H1 (cell line): ENCODE measurements at regions not wholly inside any gene's neighbourhood (a gene's known extent, or its start where the extent isn't known, plus 50 kb on each side); places are given as distances from the start of the nearest gene placed in this dataset.

ENCODE experiments used
- CTCF ChIA-PET: fragments of 300-600 bp; sonication (Branson Sonifier 250); formaldehyde crosslinking; loops from one replicate; lab custom pipeline; 2021; ENCODE audit not compliant: partially characterized antibody; lab: Charles Lee
- POLR2A ChIA-PET: fragments of 300-600 bp; sonication (Branson Sonifier 250); formaldehyde crosslinking; loops from one replicate; lab custom pipeline; 2021; ENCODE audit warnings: inconsistent platforms; ENCODE audit not compliant: partially characterized antibody; lab: Charles Lee
- DNase-seq, 2 experiments: peaks; one replicate each; pipeline versions ENCODE4 v3.0.0 to v3.0.0-alpha.2; 2010 to 2022; ENCODE audit warnings: low spot score in 2 of 2, low read depth in 1 of 2, mixed read lengths in 1 of 2
- FAIRE-seq: peaks from 2 replicates; lab custom pipeline; 2011; peaks lifted over from hg19 to GRCh38; lab: Jason Lieb, UNC
- H2AFZ ChIP-seq: 2 replicates; pipeline ENCODE4 v1.8.1; 2012; ENCODE audit warnings: low read length, inconsistent platforms
- H2AK5ac ChIP-seq: 2 replicates; pipeline ENCODE4 v1.6.1; 2013; ENCODE audit warnings: low read depth, low read length
- H2BK120ac ChIP-seq: replicated peaks from 2 replicates; pipeline ENCODE3; 2013; ENCODE audit warnings: low read depth, low read length, inconsistent platforms
- H2BK12ac ChIP-seq: 2 replicates; pipeline ENCODE4 v1.6.1; 2013; ENCODE audit warnings: low read depth, low read length
- H2BK15ac ChIP-seq: 2 replicates; pipeline ENCODE4 v1.6.1; 2013; ENCODE audit warnings: low read length
- H2BK20ac ChIP-seq: 2 replicates; pipeline ENCODE4 v1.6.1; 2013; ENCODE audit warnings: low read length
- H2BK5ac ChIP-seq: 2 replicates; pipeline ENCODE4 v1.6.1; 2013; ENCODE audit warnings: low read depth, low read length
- H3K14ac ChIP-seq: 2 replicates; pipeline ENCODE4 v1.6.1; 2013; ENCODE audit warnings: inconsistent platforms; ENCODE audit not compliant: insufficient read length
- H3K18ac ChIP-seq: 2 replicates; pipeline ENCODE4 v1.6.1; 2013; ENCODE audit warnings: low read length; ENCODE audit errors: extremely low read depth
- H3K23ac ChIP-seq: 2 replicates; pipeline ENCODE4 v1.6.1; 2013; ENCODE audit warnings: inconsistent platforms; ENCODE audit not compliant: insufficient read length
- H3K23me2 ChIP-seq: 2 replicates; pipeline ENCODE4 v1.6.1; 2013; ENCODE audit warnings: low read depth, low read length
- H3K27ac ChIP-seq: 2 replicates; pipeline ENCODE4 v1.6.1; 2011; ENCODE audit warnings: low read depth, low read length, inconsistent platforms
- H3K27me3 ChIP-seq, 4 experiments: replicated peaks in 1 of 4; 1 replicate in 1 of 4; 2 replicates in 3 of 4; pipeline versions ENCODE4 v1.6.1 to v1.8.1; 2011 to 2013; ENCODE audit warnings: low read length in 3 of 4, mild to moderate bottlenecking in 3 of 4, inconsistent platforms in 2 of 4, mixed read lengths in 2 of 4, moderate library complexity in 1 of 4; ENCODE audit not compliant: control insufficient read depth in 3 of 4, insufficient read depth in 3 of 4; ENCODE audit errors: extremely low read depth in 1 of 4
- H3K36me3 ChIP-seq, 4 experiments: 2 replicates each; pipeline versions ENCODE4 v1.6.1 to v1.8.1; 2011 to 2013; ENCODE audit warnings: mild to moderate bottlenecking in 4 of 4, low read length in 3 of 4, moderate library complexity in 2 of 4, control low read depth in 1 of 4, inconsistent platforms in 1 of 4; ENCODE audit not compliant: insufficient read depth in 4 of 4, control insufficient read depth in 2 of 4
- H3K4ac ChIP-seq: replicated peaks from 2 replicates; pipeline ENCODE3; 2013; ENCODE audit warnings: low read length, low read depth, mixed read lengths, inconsistent platforms; ENCODE audit not compliant: insufficient read length
- H3K4me1 ChIP-seq, 4 experiments: replicated peaks in 1 of 4; 1 replicate in 1 of 4; 2 replicates in 3 of 4; pipeline versions ENCODE4 v1.6.1 to v1.8.1; 2011 to 2013; ENCODE audit warnings: low read length in 3 of 4, inconsistent platforms in 2 of 4, mixed read lengths in 1 of 4; ENCODE audit not compliant: insufficient read depth in 4 of 4, control insufficient read depth in 3 of 4
- H3K4me2 ChIP-seq, 2 experiments: 2 replicates each; pipeline versions ENCODE4 v1.6.1 to v1.8.1; 2011 to 2013; ENCODE audit warnings: low read depth in 2 of 2, low read length in 2 of 2, control low read depth in 1 of 2, inconsistent platforms in 1 of 2, mild to moderate bottlenecking in 1 of 2; ENCODE audit not compliant: insufficient read depth in 1 of 2
- H3K4me3 ChIP-seq, 4 experiments: fragments of 200-600, 300-600 bp in 1 of 4; sonication (generic), shearing (Covaris generic), sonication (Bioruptor Twin) in 1 of 4; 2 replicates each; pipeline versions ENCODE4 v1.5.1 to v1.8.1; 2011 to 2016; ENCODE audit warnings: low read length in 4 of 4, low read depth in 3 of 4, control low read depth in 2 of 4, inconsistent platforms in 2 of 4, mild to moderate bottlenecking in 2 of 4, mixed read lengths in 1 of 4, moderate library complexity in 1 of 4; ENCODE audit not compliant: insufficient read depth in 2 of 4; ENCODE audit errors: extremely low read depth in 1 of 4
- H3K56ac ChIP-seq: replicated peaks from 2 replicates; pipeline ENCODE3; 2013; ENCODE audit warnings: low read depth, mild to moderate bottlenecking, mixed read lengths, low read length, inconsistent platforms; ENCODE audit not compliant: insufficient read length
- H3K79me1 ChIP-seq: 2 replicates; pipeline ENCODE4 v1.6.1; 2013; ENCODE audit warnings: low read depth, low read length, control low read depth
- H3K79me2 ChIP-seq, 2 experiments: 2 replicates each; pipeline versions ENCODE4 v1.6.1 to v1.8.1; 2012 to 2013; ENCODE audit warnings: low read length in 2 of 2, mild to moderate bottlenecking in 2 of 2, inconsistent platforms in 1 of 2; ENCODE audit not compliant: insufficient read depth in 2 of 2, control insufficient read depth in 1 of 2
- H3K9ac ChIP-seq, 4 experiments: replicated peaks in 1 of 4; 1 replicate in 1 of 4; 2 replicates in 3 of 4; pipeline versions ENCODE4 v1.6.1 to v1.8.1; 2011 to 2013; ENCODE audit warnings: low read depth in 3 of 4, low read length in 3 of 4, control low read depth in 2 of 4, mild to moderate bottlenecking in 2 of 4, moderate library complexity in 2 of 4, inconsistent platforms in 1 of 4; ENCODE audit errors: extremely low read depth in 1 of 4
- H3K9me3 ChIP-seq, 2 experiments: 2 replicates each; pipeline versions ENCODE4 v1.6.1 to v1.8.1; 2012 to 2013; ENCODE audit warnings: mild to moderate bottlenecking in 2 of 2, moderate library complexity in 2 of 2, control low read depth in 1 of 2, inconsistent platforms in 1 of 2, low read depth in 1 of 2, low read length in 1 of 2, mixed read lengths in 1 of 2; ENCODE audit not compliant: insufficient read depth in 2 of 2
- H4K20me1 ChIP-seq, 2 experiments: replicated peaks in 1 of 2; 2 replicates each; pipeline versions ENCODE3 to v1.8.1; 2011 to 2013; ENCODE audit warnings: inconsistent platforms in 2 of 2, low read length in 2 of 2, mild to moderate bottlenecking in 1 of 2; ENCODE audit not compliant: insufficient read depth in 2 of 2, control insufficient read depth in 1 of 2
- H4K5ac ChIP-seq: 2 replicates; pipeline ENCODE4 v1.6.1; 2013; ENCODE audit warnings: low read length, low read depth, mixed read lengths, inconsistent platforms; ENCODE audit not compliant: insufficient read length
- H4K8ac ChIP-seq: 2 replicates; pipeline ENCODE4 v1.8.0; 2013; ENCODE audit warnings: mild to moderate bottlenecking, moderate library complexity, low read length, inconsistent platforms; ENCODE audit not compliant: insufficient read depth; ENCODE audit errors: extremely low read depth
- H4K91ac ChIP-seq: replicated peaks from 2 replicates; pipeline ENCODE3; 2013; ENCODE audit warnings: low read length, mixed read lengths, inconsistent platforms; ENCODE audit not compliant: insufficient read length
- ASH2L ChIP-seq: fragments of 200-600, 300-600 bp; sonication (generic); IDR thresholded peaks from one replicate; pipeline ENCODE4 v1.7.1; 2017; ENCODE audit warnings: low read length
- HDAC2 ChIP-seq, 2 experiments: fragments of 300-600 bp in 1 of 2; sonication (generic) in 1 of 2; IDR thresholded peaks; 2 replicates each; pipeline ENCODE4 v1.6.1; 2011 to 2012; ENCODE audit warnings: low read depth in 2 of 2, low read length in 2 of 2, mild to moderate bottlenecking in 2 of 2, moderate library complexity in 2 of 2, borderline replicate concordance in 1 of 2, inconsistent platforms in 1 of 2
- KDM1A ChIP-seq: fragments of 200-600, 300-600 bp; sonication (generic); IDR thresholded peaks from 2 replicates; pipeline ENCODE4 v1.7.1; 2016; ENCODE audit warnings: mild to moderate bottlenecking, low read length, borderline replicate concordance
- KDM4A ChIP-seq: IDR thresholded peaks from one replicate; pipeline ENCODE4 v1.7.1; 2012; ENCODE audit warnings: low read depth, mild to moderate bottlenecking, moderate library complexity, low read length, inconsistent platforms; ENCODE audit not compliant: severe bottlenecking
- RAD21 ChIP-seq, 2 experiments: IDR thresholded peaks in 1 of 2; conservative IDR thresholded peaks in 1 of 2; 2 replicates each; pipeline ENCODE4 v1.6.1; 2011; ENCODE audit warnings: low read depth in 2 of 2, low read length in 2 of 2, improper control_type of control experiment in 1 of 2, inconsistent platforms in 1 of 2, mild to moderate bottlenecking in 1 of 2, moderate library complexity in 1 of 2
- RFX5 ChIP-seq: IDR thresholded peaks from 2 replicates; pipeline ENCODE4 v1.6.1; 2011; ENCODE audit warnings: low read depth, low read length, improper control_type of control experiment, borderline replicate concordance
- RNF2 ChIP-seq: fragments of 200-900, 300-1000 bp; sonication (generic); IDR thresholded peaks from 2 replicates; pipeline ENCODE4 v1.7.1; 2016; ENCODE audit warnings: borderline replicate concordance, low read depth, mild to moderate bottlenecking, antibody characterized with exemption, low read length; ENCODE audit not compliant: poor library complexity, severe bottlenecking; ENCODE audit errors: missing control alignments
- SIX5 ChIP-seq: IDR thresholded peaks from 2 replicates; pipeline ENCODE4 v1.6.1; 2011; ENCODE audit warnings: mild to moderate bottlenecking, low read depth, low read length
- WGBS, 2 experiments: shearing (Covaris generic) in 1 of 2; methylation state at CpG; one replicate each; pipeline versions ENCODE4 v1.1.6 to v1.1.7; 2013 to 2015; ENCODE audit warnings: low lambda C conversion rate in 2 of 2, mixed read lengths in 2 of 2, inconsistent platforms in 1 of 2, low coverage in 1 of 2, missing lambda C conversion rate in 1 of 2; ENCODE audit not compliant: insufficient replicate concordance in 2 of 2, insufficient coverage in 1 of 2, insufficient read length in 1 of 2; ENCODE audit errors: extremely low coverage in 1 of 2, missing lambda C conversion rate in 1 of 2; 5-methylcytosine and 5-hydroxymethylcytosine counted together
- TF ChIP-seq, protein P1 (sequence below), 3 experiments: IDR thresholded peaks; 1 replicate in 2 of 3; 2 replicates in 1 of 3; pipeline versions ENCODE4 v1.5.1 to v1.6.1; 2011; ENCODE audit warnings: low read length in 3 of 3, mild to moderate bottlenecking in 3 of 3, inconsistent platforms in 2 of 3, low read depth in 1 of 3, moderate library complexity in 1 of 3; ENCODE audit not compliant: insufficient read depth in 1 of 3; ENCODE audit errors: control extremely low read depth in 1 of 3

DNA sequence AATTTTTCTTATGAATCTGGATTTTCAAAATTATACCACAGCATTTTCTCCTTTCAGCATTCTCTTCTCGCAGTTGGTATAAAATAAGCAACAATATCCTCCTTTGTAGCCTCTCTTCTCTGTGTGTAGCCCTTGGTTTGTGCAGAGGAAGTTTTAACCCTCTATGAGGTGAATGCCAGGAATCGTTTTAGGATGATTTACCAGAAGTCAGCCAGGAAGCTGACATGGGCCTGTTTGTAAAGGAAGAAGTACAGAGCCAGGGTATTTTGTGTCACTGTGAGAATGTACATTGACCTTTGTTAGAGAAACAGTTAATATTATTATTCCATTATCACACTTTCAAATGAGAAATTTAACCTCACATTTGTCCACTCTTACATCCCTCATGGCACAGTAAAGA is 88.9 kb upstream of the RPL34 start:
- FAIRE-seq, result no peak

More for the DNA sequence above, 88.9 kb upstream of the RPL34 start:
- Histone ChIP-seq H2BK5ac (no peak overlapping the region), H3K4ac (no peak overlapping the region), H3K79me1 (no peaks in the 10 kb centered on the region), H3K27ac (no peak overlapping the region), H3K23me2 (no peaks in the 10 kb centered on the region; the same call in 1 of the 2 replicates), H3K56ac (no peak overlapping the region), H4K8ac (no peak overlapping the region), H3K79me2 (no peaks in the 10 kb centered on the region), H3K18ac (no peak overlapping the region), H4K20me1 (no peaks in the 10 kb centered on the region), H3K4me2 (no peak overlapping the region), H2BK12ac (no peak overlapping the region), H3K9ac (no peak overlapping the region), H2BK20ac (no peak overlapping the region), H2AFZ (no peak overlapping the region; the same call in 1 of the 2 replicates), H2BK15ac (no peak overlapping the region), H4K5ac (no peak overlapping the region), H2BK120ac (no peak overlapping the region), H3K36me3 (no peaks in the 10 kb centered on the region), H3K4me1 (no peaks in the 10 kb centered on the region), H3K4me3 (no peak overlapping the region), H3K14ac (no peak overlapping the region), H3K27me3 (peaks cover 0 to 1% (median 0%) of the 10 kb centered on the region in 4 experiments; a peak in 1 of 7 replicates), H2AK5ac (no peak overlapping the region), H3K23ac (no peak overlapping the region), H4K91ac (no peak overlapping the region), H3K9me3 (no peaks in the 10 kb centered on the region)
- 89% methylated on average over 2 of the region's 2 CpGs; no CpG with 5 or more reads in 1 of the 2 experiments for WGBS, 2 experiments
- ChIA-PET POLR2A (no interaction called here), CTCF (interaction anchor here (0.8 to 0.9 kb wide), 2 partner anchors 12 to 39 kb away, joined by 4 read pairs; no protein-coding TSS in a partner anchor)
- no peak for DNase-seq
- TF ChIP-seq KDM1A (no peak), SIX5 (no peak), RAD21 (IDR thresholded peaks at IDR 0.05 in 1 of 2, conservative IDR thresholded peaks at IDR 0.05 in 1 of 2; ENCODE audit: low read depth in 2 of 2, low read length in 2 of 2) (no peak), HDAC2 (IDR thresholded peaks at IDR 0.05; ENCODE audit: borderline replicate concordance in 1 of 2, low read depth in 2 of 2, low read length in 2 of 2) (no peak), ASH2L (no peak), KDM4A (no peak), RFX5 (no peak), RNF2 (no peak)
- TF ChIP-seq, protein P1, sequence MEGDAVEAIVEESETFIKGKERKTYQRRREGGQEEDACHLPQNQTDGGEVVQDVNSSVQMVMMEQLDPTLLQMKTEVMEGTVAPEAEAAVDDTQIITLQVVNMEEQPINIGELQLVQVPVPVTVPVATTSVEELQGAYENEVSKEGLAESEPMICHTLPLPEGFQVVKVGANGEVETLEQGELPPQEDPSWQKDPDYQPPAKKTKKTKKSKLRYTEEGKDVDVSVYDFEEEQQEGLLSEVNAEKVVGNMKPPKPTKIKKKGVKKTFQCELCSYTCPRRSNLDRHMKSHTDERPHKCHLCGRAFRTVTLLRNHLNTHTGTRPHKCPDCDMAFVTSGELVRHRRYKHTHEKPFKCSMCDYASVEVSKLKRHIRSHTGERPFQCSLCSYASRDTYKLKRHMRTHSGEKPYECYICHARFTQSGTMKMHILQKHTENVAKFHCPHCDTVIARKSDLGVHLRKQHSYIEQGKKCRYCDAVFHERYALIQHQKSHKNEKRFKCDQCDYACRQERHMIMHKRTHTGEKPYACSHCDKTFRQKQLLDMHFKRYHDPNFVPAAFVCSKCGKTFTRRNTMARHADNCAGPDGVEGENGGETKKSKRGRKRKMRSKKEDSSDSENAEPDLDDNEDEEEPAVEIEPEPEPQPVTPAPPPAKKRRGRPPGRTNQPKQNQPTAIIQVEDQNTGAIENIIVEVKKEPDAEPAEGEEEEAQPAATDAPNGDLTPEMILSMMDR (IDR thresholded peaks at IDR 0.05; ENCODE audit: control extremely low read depth in 1 of 3, insufficient read depth in 1 of 3, low read depth in 1 of 3, low read length in 3 of 3), result no peak
